Skeletal muscle cell (primary cell): ENCODE measurements at regions not wholly inside any gene's neighbourhood (a gene's known extent, or its start where the extent isn't known, plus 50 kb on each side); places are given as distances from the start of the nearest gene placed in this dataset.

Experiments
- DNase-seq: peaks from one replicate; pipeline ENCODE4 v3.0.0-alpha.2; 2010; ENCODE audit warnings: low read depth
- H3K4me3 ChIP-seq: 2 replicates; pipeline ENCODE4 v1.5.1; 2011; ENCODE audit warnings: low read depth, mild to moderate bottlenecking, control low read depth, low read length, moderate library complexity

DNA sequence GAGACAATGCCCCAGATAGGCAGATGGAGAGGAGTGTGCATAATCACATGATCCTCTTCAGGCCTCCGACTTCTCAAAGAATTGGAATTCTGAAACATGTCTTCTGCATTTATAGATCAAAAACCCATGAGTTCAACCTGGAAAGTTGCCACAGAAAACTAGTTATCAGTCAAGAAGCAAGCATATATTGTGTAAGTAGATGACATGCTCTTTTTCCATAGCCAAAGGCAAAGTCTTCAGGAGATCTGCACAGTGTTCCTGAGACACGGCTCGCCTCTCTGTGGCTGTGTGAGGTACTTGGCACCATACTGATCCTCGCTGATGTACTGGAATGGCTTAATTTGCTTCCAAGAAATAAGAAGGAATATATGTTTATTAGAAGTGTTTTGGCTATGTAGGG lies 213.5 kb upstream of the MKI67 start:
- H3K4me3 ChIP-seq: no peak overlapping the region
- no peak for DNase-seq

DNA sequence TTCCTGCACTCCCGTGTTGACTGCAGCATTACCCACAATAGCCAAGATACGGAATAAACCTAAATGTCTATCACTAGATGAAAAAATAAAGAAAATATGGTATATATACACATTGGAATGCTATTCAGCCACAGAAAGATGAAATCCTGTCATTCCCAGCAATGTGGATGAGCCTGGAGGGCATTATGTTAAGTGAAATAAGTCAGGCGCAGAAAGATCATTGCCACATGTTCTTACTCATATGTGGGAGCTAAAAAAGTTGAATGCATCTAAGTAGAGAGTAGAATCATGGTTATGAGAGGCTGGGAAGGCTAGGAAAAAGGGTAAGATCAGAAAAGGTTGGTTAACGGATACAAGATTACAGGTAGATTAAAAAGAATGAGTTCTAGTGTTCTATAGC lies 219.1 kb upstream of the MKI67 start:
- H3K4me3 ChIP-seq: no peak overlapping the region

DNA sequence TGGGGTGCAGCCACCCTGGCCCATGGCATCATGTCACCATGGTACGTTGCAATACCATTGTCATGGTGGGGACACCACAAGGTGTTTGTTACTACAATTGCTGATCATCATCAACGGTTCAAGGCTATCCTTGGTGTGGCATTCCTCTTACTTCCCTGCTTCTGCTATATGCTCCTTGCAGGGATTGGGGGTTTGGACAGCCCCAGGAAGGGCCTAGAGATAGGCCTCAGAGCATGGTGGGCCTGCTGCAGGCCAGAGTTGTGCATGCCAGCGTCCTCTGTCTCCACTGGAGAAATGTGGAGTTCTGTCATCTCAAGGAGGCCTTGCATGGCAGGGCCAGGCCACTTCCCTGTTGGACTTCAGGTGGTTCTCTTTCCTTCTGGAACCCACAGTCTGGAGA lies 234.6 kb upstream of the MKI67 start:
- no peak for DNase-seq
- no peak overlapping the region for H3K4me3 ChIP-seq

More for the DNA sequence above, 219.1 kb upstream of the MKI67 start:
- DNase-seq: no peak

DNA sequence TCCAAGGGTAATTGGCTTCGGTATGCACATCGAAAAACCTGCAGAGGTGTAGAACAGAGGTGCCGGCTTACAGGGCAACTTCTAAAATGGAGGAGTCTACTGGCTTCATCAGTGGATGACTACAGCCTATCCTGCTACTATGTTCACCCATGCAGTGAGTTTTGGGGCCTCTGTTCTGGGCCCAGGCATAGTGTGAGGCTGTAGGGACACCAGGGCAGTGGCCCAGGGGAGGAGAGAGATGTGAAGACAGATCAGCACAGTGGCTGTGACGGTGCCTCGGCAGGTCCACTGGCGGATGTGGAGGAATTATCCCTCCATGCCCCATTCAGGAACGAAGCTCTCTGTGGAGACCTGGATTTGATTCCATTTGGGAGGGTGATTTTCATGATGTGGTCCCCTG lies 235.3 kb upstream of the MKI67 start:
- DNase-seq: no peak
- H3K4me3 ChIP-seq: no peak overlapping the region

DNA sequence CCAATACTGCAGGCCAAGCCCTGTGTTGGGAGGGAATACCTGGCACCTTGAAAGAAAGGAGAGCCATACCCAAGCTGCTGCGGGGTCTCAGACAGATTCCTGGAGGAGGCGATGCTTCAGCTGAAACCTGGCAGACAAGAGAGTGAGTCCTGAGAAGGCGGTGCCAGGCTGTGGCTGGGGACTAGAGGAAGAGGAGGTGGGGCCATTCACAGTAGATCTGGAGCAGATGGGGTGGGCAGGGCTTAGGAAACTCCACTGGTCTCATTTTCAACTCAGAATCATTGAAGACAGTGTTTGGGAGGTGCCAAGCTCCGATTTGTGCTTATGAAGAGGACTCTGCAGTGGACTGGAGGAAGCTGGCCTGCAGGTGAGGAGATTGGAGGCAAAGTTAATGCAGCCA lies 236.3 kb upstream of the MKI67 start:
- no peak overlapping the region for H3K4me3 ChIP-seq
- no peak for DNase-seq

DNA sequence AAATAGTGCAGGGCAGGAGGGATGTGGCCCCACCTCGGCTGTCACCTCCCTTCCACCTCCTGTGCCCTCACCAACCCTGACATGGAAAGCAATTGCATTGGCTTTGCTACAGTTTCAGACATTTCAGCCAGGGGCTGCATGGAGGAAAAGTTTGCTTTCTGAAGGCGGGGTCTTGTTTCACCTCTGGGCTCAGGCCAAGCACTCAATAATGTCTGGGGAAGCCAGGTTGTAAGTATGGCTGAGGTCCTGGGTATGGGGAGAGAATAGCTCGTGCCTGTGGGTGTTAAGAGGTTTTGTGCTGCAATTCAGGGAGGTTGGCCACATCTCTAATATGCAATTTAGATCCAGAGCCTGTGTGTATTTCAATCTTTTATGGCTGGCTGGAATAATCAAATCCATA lies 238.4 kb upstream of the MKI67 start:
- no peak for DNase-seq

DNA sequence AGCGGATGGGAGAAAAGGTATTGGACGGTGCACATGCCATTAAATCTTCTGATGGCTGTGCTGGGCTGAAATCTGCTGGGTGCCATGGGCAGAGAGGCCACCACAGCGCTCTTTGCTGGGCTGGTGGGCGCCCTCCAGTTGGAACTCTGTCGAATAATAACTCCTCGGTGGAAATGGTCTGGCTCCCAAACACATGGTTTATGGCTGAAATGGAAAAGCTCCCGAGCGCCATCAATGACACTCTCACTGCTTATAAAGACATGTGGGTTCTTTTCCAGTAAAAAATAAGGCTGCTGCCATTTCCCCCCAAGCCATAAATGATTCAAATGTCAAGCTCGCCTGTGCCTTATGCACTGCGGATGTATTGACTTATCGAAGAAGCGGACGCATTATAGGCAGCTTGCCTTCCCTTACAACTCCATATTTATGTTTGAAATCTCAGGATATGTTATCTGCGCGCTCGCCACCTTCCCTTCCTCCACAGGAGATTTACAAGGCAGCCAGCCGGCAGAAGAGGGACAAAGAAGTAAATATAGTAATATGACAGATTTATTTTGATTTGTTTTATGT lies 239.0 kb upstream of the MKI67 start:
- H3K4me3 ChIP-seq: no peak overlapping the region

More for the DNA sequence above, 238.4 kb upstream of the MKI67 start:
- H3K4me3 ChIP-seq: no peak overlapping the region

DNA sequence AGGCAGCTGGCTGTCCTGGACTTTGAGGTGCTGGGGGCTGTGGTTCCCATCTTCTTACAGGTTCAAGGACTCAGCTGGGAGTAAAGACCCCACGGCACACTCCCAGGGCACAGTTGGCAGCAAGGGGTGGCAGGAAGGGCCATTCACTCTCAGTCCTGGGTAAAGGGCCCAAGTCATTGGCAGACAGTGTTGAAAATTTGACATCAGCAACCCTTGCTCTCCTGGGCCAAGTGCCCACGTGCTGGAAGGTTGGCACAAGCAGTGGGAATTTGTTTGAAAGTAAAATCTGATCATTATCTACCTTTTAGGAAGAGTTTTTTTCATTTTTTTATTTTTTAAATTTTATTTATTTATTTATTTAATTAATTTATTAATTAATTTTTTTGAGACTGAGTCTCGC lies 241.6 kb upstream of the MKI67 start:
- no peak for DNase-seq
- H3K4me3 ChIP-seq: no peak overlapping the region

More for the DNA sequence above, 239.0 kb upstream of the MKI67 start:
- DNase-seq: no peak

DNA sequence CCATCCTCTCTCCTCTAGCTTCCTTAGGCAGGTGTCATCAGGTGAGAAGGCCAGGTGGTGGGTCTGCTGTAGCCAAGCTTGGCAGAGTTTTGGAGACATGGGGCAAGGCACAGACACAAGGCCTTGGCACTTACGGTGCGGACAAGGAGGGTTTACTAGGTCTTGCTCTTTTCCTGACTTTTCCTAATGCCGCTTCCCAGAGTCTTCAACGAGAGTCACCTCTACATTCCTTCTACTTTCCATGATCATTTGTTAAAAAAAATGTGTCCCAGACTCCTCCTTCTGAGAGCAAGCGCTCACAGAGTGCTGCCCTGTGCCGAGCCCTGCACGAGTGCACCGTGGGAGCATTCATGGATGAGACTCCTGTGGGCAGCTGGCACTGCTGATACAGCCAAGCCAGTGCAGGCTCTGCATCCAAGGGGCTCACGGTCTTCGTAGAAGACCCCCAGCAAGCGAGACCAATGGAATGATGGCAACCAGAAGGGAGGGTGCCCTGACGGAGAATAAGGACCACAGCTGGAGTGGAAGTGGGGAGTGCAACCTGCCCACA lies 243.0 kb upstream of the MKI67 start:
- no peak overlapping the region for H3K4me3 ChIP-seq
- DNase-seq: no peak

DNA sequence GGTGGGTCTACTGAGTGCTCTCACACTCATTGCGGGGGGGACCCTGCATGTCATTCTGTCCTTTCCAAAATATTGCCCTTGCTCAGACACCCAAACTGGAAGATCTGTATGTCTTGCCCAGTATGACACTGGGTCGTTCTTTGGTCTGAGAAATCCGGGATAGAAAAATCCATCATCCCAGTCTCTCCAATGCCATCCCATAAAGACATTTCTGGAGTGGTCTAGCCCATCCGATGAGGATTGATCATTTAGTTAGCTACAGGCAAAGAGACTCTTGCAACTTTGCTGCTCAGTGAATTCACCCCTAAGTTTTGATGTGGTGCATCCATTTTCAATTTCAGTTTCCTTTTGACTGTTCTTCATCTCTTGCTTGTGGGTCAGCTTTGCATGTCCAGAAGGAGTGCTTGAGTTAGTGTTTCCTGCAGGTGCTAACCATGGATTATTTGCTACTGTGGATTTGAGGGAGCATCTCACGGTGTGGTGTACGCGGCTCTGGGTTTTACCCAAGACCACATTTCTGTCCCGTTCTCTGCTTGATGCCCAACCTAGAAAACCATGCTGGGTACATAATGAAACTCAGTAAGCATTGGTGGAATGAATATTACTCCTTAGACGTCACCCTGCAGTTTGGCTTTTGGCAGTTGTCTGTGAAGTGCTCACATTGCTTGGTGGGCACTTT lies 247.0 kb upstream of the MKI67 start:
- DNase-seq: no peak

DNA sequence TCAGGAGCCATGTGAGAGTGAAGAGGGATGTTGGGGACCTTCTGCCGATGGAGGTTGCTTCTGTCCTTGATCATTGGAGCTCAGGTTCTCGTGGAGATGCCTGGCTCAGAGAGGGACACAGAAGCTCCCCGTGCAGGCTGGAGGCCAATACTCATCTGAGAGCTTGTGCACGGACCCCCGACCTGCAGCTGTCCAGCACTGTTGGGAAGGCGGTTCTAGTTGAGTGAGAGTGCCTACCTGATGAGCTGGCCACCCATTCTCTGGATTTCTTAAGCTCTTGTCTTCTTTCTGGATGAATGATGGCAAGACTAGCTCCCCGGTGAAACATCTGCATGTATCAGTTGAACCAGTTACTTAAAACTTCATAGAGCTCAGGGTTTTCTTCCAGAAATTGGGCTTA lies 247.6 kb upstream of the MKI67 start:
- no peak overlapping the region for H3K4me3 ChIP-seq
- no peak for DNase-seq

More for the DNA sequence above, 247.0 kb upstream of the MKI67 start:
- no peak overlapping the region for H3K4me3 ChIP-seq

DNA sequence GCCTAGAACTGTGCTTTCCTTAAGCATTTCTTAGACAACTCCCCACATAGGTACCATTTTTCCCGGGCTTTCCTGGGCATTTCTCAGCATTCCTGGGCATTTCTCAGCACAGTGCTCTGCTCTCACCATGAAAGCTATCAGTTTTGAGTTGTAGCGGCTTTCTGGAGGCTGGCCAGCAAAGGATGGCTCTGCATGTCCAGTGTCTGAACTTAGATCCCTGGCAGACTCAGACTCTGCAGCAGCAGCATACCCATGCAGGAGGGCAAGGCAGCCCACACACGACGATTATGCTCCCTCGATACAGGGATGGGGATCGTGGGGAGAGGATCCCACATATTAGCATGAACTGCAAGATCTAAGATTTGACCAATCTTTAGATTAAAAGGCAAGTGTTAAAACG lies 248.9 kb upstream of the MKI67 start:
- DNase-seq: no peak

DNA sequence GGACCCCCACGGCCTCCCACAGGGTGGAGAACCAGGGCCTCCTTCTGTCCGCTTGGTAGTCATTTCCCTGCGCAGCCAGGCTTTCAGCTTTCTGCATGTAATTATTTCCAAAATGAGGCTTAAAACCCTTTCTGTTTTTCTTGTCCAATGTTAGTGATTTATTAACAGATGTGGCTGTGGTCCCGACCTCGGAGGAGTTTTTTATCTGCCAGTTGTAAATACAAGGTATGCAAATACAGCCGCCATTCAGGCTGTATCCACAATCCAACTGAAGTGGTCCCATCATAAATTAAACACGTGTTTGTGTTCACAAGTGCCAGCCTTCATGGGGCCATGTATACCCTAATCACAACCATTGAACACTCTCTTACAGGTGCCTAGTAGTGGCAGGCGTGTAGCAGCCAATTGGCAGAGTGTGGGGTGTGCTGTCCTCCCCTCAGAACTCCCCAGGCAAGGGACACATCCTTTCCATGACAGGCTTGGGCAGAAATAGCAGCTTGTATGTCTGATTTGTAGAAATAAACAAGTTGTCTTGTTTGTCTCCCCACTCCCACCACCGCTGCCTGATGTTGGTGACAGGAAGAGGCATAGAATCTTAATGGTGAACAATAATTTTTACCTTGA lies 251.3 kb upstream of the MKI67 start:
- DNase-seq: no peak
- H3K4me3 ChIP-seq: no peak overlapping the region

More for the DNA sequence above, 248.9 kb upstream of the MKI67 start:
- no peak overlapping the region for H3K4me3 ChIP-seq

DNA sequence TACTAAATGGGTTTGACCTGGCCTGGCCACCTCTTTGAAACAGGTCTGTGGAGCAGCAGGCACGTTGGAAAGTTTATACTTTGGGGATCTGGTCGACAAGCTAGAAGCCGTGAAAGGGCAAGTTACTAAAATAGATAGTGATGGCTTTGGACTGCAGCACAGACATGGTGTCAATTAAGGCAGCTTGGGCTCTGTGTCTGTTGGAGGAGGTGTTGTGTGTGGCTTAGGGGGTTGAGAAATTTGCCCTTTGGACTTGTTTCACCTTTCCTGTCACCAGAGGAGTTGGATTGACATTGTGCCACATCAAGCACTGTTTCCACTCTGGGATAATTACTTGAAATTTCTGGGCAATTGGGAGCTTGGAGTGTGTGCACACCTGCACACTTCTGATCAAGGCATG lies 251.8 kb upstream of the MKI67 start:
- no peak for DNase-seq
- no peak overlapping the region for H3K4me3 ChIP-seq

DNA sequence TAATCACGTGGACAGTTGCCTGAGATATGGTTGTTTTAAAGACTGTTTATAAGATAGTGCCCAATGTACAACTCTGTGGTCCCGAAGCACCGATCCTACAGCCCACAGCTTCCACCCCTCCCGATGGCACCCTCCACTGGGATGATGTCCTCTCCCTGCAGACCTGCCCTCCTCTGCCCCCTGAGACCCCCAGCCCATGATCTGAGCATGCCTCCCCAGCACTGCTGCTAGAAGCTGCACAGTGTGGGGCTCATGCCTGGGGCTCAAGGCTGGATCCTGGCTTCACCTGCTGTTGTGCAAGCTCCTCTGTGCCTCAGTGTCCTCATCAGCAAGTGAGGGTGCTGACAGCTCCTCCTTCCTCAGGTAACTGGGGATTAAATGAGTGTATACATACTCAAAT lies 254.7 kb upstream of the MKI67 start:
- no peak for DNase-seq
- no peak overlapping the region for H3K4me3 ChIP-seq

DNA sequence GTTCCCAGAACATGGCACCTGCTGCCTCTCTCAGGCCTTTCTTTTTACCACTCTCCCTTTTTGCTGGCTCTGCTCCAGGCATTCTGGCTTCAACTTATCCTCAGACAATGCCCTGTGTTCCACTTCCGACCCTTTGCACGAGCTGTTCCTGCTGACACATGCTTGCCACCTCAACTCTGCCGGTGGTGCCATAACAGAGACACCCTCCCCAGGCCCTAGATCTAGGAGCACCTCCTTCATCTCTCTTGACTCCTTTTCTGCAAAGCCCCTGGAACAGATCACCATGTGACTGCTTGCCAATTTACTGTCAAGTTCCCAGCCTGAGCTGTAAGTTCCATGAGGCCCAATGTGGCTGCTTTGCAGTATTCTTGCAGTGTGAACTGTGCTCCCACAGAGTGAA lies 256.0 kb upstream of the MKI67 start:
- no peak for DNase-seq
- H3K4me3 ChIP-seq: no peak overlapping the region

DNA sequence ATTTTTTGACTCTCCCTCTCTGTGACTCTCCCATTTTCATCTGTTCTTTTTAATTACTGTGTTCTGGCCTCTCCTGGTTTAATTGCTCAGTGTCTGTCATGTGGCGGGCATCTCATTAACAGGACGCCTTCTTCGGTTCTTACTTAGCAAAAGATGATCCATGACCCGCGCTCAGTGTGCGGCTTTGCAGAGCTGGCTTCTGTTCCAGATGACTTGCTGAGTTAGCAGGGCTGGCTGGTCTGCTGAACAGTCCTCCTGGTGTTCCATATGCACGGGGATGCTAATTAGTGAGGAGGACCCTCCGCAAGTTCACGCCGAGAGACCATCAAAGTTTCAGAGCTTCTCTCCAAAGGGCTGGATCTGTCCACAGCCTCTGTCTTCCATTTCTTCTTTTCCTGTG lies 258.6 kb upstream of the MKI67 start:
- DNase-seq: no peak
- no peak overlapping the region for H3K4me3 ChIP-seq

DNA sequence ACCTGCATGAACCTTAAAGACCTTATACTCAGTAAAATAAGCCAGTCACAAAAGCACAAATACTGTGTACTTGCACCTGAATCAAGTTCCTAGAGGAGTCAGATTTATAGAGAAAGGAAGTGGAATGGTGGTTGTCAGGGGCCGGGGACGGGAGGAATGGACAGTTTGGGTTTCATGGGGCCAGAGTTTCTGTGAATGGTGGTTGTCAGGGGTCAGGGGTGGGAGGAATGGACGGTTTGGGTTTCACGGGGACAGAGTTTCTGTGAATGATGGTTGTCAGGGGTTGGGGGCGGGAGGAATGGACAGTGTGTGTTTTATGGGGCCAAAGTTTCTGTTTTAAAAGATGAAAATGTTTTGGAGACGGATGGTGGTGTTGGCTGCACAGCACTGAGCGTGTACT lies 260.0 kb upstream of the MKI67 start:
- no peak overlapping the region for H3K4me3 ChIP-seq
- DNase-seq: no peak

DNA sequence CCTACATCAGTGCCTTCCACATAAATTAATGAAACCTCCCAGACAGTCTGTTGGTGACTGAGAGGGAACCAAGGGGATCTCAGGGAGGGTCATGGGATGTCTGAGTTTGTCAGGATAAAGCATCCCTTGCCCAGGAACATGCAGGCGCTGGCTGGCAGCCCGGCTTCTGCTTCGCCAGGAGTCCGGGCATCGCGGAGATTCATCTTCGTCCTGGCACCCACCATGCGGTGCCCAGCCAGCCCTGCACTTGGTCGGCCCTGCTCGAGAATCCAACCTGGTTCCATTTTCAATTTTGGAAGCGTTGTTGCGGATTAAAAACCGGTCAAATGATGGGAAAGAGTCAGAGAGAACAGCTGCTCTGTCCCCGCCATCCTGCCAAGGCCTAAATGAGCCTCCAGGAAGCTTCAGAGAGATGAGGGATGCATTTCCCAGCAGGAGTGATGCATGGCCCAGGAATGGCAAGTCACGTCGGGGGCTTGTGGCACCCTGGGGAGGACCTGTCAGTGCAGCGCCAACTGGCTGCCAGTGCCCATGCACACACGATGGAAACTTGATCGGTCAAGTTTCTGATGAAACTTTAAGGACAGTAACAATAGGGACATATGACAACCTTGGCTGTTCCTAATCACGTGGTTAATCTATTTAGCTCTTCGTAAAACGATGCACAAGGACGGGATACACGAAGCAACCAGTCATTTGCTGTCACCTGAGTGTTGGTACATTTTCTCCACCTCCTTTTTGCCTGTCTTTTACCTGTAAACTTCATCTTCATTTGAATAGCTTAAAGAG lies 260.8 kb upstream of the MKI67 start:
- H3K4me3 ChIP-seq: no peak overlapping the region
- DNase-seq: no peak

DNA sequence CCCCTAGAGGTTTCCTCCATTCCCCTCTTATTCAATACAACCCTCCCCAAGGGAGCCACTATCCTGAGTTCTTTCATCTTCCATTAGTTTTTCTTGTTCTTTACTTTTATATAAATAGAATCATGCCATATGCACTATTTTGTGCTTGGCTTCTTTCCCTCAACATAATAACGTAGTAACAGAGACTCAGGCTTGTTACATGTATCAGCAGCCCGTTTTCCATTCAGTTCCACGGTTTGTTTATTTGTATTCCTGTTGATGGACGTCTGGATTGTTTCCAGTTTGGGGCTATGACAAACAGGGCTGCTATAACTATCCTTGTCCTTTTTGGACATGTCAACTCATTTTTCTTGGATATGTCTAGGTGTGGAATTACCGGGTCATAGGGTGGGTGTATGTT lies 264.4 kb upstream of the MKI67 start:
- no peak for DNase-seq
- H3K4me3 ChIP-seq: no peak overlapping the region
